ENCODE measurements at regions not wholly inside any gene's neighbourhood (a gene's known extent, or its start where the extent isn't known, plus 50 kb on each side); places are given as distances from the start of the nearest gene placed in this dataset.

DNA sequence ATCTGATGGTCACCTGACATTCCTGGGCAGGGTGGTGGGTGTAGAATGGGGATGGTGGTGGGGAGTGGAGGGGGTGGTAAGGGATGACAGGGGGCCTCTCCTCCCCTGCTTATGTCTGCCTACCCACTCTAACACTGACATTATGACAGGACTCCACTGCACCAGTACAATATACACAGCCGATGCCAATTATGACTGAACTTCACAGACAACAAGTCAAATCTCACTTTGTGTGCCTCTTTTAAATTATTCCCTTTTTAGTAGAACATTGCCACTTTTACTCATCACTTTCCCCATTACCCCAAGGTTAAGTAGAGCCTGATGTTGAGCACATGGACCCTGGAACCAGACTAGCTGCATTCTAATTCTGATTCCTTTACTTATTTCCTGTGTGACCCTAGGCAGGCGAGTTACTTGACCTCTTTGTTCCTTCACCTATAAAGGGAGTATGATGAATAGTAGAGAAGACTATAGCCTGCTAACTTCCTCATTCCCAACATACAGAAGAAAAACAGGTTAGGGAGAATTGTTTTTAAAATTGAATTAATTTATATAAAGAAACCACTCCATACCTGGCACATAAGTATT, 464.7 kb downstream of the DMRT2 start:
- no peaks in the 10 kb centered on the region for H3K4me1 ChIP-seq (ENCODE audit: control insufficient read depth in 1 of 2, insufficient read depth in 2 of 2, low read length in 2 of 2)
- H4K20me1 ChIP-seq (ENCODE audit: insufficient read depth, low read length), result no peaks in the 10 kb centered on the region
- no peak overlapping the region for H3K4me2 ChIP-seq (replicated peaks; ENCODE audit: extremely low read depth, low read length, poor library complexity, severe bottlenecking)
- no peak overlapping the region for H3K4me3 ChIP-seq (replicated peaks in 1 of 3; ENCODE audit: low read depth in 2 of 3, low read length in 3 of 3)
- no peak overlapping the region for H3K27ac ChIP-seq (ENCODE audit: low read depth in 1 of 2, low read length in 2 of 2)
- H3K27me3 Mint-ChIP-seq (ENCODE audit: low read depth in 3 of 3), result peaks cover 0 to 3% (median 2%) of the 10 kb centered on the region in 3 donors
- H3K36me3 ChIP-seq (replicated peaks in 1 of 2; ENCODE audit: control insufficient read depth in 1 of 2, insufficient read depth in 2 of 2, low read length in 2 of 2), result no peaks in the 10 kb centered on the region
- H3K9ac ChIP-seq (ENCODE audit: insufficient read depth, low read length, poor library complexity, severe bottlenecking), result no peak overlapping the region
- no peak overlapping the region for H2AFZ ChIP-seq (ENCODE audit: insufficient read depth, low read depth, low read length, poor library complexity, severe bottlenecking)
- intact Hi-C loops (cut with micrococcal nuclease), result no loop called here
- DNase-seq, result no peak
- WGBS (ENCODE audit: insufficient coverage), result 100% methylated on average over 1 of the region's 2 CpGs
- no peak for TF ChIP-seq CTCF (IDR thresholded peaks at IDR 0.05)
- H3K27ac Mint-ChIP-seq, result no peak overlapping the region
- H3K79me2 ChIP-seq (ENCODE audit: insufficient read depth, low read length), result no peaks in the 10 kb centered on the region
- no peak overlapping the region for H3K4me3 Mint-ChIP-seq
- no peaks in the 10 kb centered on the region for H3K36me3 Mint-ChIP-seq
- H3K4me1 Mint-ChIP-seq, result no peaks in the 10 kb centered on the region
- H3K27me3 ChIP-seq (ENCODE audit: control insufficient read depth in 2 of 2, insufficient read depth in 2 of 2, low read length in 2 of 2), result no peaks in the 10 kb centered on the region
- H3K9me3 Mint-ChIP-seq, result peaks cover 0 to 16% (median 7%) of the 10 kb centered on the region in 7 donors
- peaks cover 3 to 5% of the 10 kb centered on the region in 2 donors for H3K9me3 ChIP-seq (replicated peaks in 1 of 2; ENCODE audit: control insufficient read depth in 1 of 2, insufficient read depth in 1 of 2, low read length in 2 of 2)

GRCh38 chr9:1515557-1515956, 465.4 kb downstream of the DMRT2 start:
- no peaks in the 10 kb centered on the region for H3K27me3 ChIP-seq (ENCODE audit: control insufficient read depth in 2 of 2, insufficient read depth in 2 of 2, low read length in 2 of 2)
- no peaks in the 10 kb centered on the region for H3K36me3 ChIP-seq (replicated peaks in 1 of 2; ENCODE audit: control insufficient read depth in 1 of 2, insufficient read depth in 2 of 2, low read length in 2 of 2)
- peaks cover 3 to 6% of the 10 kb centered on the region in 2 donors for H3K9me3 ChIP-seq (replicated peaks in 1 of 2; ENCODE audit: control insufficient read depth in 1 of 2, insufficient read depth in 1 of 2, low read length in 2 of 2)
- H2AFZ ChIP-seq (ENCODE audit: insufficient read depth, low read depth, low read length, poor library complexity, severe bottlenecking), result no peak overlapping the region
- H3K4me1 ChIP-seq (ENCODE audit: control insufficient read depth in 1 of 2, insufficient read depth in 2 of 2, low read length in 2 of 2), result no peaks in the 10 kb centered on the region
- intact Hi-C loops (cut with micrococcal nuclease), result no loop called here
- 100% methylated on average over 2 of the region's 3 CpGs for WGBS (ENCODE audit: insufficient coverage)
- no peak overlapping the region for H3K27ac Mint-ChIP-seq
- H3K4me2 ChIP-seq (replicated peaks; ENCODE audit: extremely low read depth, low read length, poor library complexity, severe bottlenecking), result no peak overlapping the region
- H3K27me3 Mint-ChIP-seq (ENCODE audit: low read depth in 3 of 3), result peaks cover 0 to 3% (median 2%) of the 10 kb centered on the region in 3 donors
- DNase-seq, result no peak
- no peaks in the 10 kb centered on the region for H4K20me1 ChIP-seq (ENCODE audit: insufficient read depth, low read length)
- peaks cover 0 to 15% (median 5%) of the 10 kb centered on the region in 7 donors for H3K9me3 Mint-ChIP-seq
- H3K79me2 ChIP-seq (ENCODE audit: insufficient read depth, low read length), result no peaks in the 10 kb centered on the region
- H3K4me1 Mint-ChIP-seq, result no peaks in the 10 kb centered on the region
- no peak overlapping the region for H3K27ac ChIP-seq (ENCODE audit: low read depth in 1 of 2, low read length in 2 of 2)
- H3K4me3 Mint-ChIP-seq, result no peak overlapping the region
- H3K9ac ChIP-seq (ENCODE audit: insufficient read depth, low read length, poor library complexity, severe bottlenecking), result no peak overlapping the region
- H3K36me3 Mint-ChIP-seq, result no peaks in the 10 kb centered on the region
- no peak for TF ChIP-seq CTCF (IDR thresholded peaks at IDR 0.05)
- no peak overlapping the region for H3K4me3 ChIP-seq (replicated peaks in 1 of 3; ENCODE audit: low read depth in 2 of 3, low read length in 3 of 3)

All from CD14-positive monocyte (primary cell).